Panc1 (cell line): ENCODE measurements at regions not wholly inside any gene's neighbourhood (a gene's known extent, or its start where the extent isn't known, plus 50 kb on each side); places are given as distances from the start of the nearest gene placed in this dataset.

Experiments
- POLR2AphosphoS5 ChIP-seq: IDR thresholded peaks from 2 replicates; pipeline ENCODE4 v1.6.1; 2012; ENCODE audit warnings: mild to moderate bottlenecking, low read depth, low read length, moderate library complexity
- TCF7L2 ChIP-seq: IDR thresholded peaks from 2 replicates; pipeline ENCODE4 v1.6.1; 2011; ENCODE audit warnings: mild to moderate bottlenecking, low read depth, low read length, inconsistent platforms
- TF ChIP-seq, protein P1 (sequence below): fragments of 450-650 bp; IDR thresholded peaks from 2 replicates; pipeline ENCODE4 v1.5.1; 2017; ENCODE audit warnings: mild to moderate bottlenecking
- TF ChIP-seq, protein P2 (sequence below), 2 experiments: IDR thresholded peaks; 2 replicates each; pipeline ENCODE4 v1.6.1; 2011 to 2012; ENCODE audit warnings: low read depth in 2 of 2, control low read depth in 1 of 2, low read length in 1 of 2, mild to moderate bottlenecking in 1 of 2, moderate library complexity in 1 of 2; ENCODE audit not compliant: insufficient read depth in 1 of 2

DNA sequence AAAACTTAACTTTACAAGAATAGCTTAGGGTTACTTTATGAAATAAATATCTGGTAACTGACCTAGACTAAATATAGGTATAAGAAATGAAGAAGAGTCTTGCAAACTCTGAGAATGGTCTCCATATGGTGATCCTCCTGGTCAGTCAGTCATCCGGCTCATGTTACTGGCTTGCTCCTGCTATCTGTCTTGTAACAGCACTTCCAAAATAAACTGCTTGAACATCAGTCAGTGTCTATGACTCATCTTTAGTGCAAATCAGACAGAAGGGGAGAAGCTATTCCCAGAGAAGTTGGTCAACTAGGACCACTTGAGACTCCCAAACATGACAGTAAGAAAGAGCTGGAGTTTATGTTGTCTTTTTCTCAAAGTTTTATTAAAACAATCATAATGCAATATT is 1550.9 kb downstream of the PCDH9 start:
- TF ChIP-seq, protein P1, sequence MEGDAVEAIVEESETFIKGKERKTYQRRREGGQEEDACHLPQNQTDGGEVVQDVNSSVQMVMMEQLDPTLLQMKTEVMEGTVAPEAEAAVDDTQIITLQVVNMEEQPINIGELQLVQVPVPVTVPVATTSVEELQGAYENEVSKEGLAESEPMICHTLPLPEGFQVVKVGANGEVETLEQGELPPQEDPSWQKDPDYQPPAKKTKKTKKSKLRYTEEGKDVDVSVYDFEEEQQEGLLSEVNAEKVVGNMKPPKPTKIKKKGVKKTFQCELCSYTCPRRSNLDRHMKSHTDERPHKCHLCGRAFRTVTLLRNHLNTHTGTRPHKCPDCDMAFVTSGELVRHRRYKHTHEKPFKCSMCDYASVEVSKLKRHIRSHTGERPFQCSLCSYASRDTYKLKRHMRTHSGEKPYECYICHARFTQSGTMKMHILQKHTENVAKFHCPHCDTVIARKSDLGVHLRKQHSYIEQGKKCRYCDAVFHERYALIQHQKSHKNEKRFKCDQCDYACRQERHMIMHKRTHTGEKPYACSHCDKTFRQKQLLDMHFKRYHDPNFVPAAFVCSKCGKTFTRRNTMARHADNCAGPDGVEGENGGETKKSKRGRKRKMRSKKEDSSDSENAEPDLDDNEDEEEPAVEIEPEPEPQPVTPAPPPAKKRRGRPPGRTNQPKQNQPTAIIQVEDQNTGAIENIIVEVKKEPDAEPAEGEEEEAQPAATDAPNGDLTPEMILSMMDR = no peak
- TF ChIP-seq TCF7L2 (no peak), POLR2AphosphoS5 (no peak)
- TF ChIP-seq, protein P2, sequence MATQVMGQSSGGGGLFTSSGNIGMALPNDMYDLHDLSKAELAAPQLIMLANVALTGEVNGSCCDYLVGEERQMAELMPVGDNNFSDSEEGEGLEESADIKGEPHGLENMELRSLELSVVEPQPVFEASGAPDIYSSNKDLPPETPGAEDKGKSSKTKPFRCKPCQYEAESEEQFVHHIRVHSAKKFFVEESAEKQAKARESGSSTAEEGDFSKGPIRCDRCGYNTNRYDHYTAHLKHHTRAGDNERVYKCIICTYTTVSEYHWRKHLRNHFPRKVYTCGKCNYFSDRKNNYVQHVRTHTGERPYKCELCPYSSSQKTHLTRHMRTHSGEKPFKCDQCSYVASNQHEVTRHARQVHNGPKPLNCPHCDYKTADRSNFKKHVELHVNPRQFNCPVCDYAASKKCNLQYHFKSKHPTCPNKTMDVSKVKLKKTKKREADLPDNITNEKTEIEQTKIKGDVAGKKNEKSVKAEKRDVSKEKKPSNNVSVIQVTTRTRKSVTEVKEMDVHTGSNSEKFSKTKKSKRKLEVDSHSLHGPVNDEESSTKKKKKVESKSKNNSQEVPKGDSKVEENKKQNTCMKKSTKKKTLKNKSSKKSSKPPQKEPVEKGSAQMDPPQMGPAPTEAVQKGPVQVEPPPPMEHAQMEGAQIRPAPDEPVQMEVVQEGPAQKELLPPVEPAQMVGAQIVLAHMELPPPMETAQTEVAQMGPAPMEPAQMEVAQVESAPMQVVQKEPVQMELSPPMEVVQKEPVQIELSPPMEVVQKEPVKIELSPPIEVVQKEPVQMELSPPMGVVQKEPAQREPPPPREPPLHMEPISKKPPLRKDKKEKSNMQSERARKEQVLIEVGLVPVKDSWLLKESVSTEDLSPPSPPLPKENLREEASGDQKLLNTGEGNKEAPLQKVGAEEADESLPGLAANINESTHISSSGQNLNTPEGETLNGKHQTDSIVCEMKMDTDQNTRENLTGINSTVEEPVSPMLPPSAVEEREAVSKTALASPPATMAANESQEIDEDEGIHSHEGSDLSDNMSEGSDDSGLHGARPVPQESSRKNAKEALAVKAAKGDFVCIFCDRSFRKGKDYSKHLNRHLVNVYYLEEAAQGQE (IDR thresholded peaks at IDR 0.05; ENCODE audit: insufficient read depth in 1 of 2, low read depth in 2 of 2, low read length in 1 of 2) = no peak
